MM.1S (cell line): ENCODE measurements at regions not wholly inside any gene's neighbourhood (a gene's known extent, or its start where the extent isn't known, plus 50 kb on each side); places are given as distances from the start of the nearest gene placed in this dataset.

Experiments
- DNase-seq: peaks from one replicate; pipeline ENCODE4 v3.0.0-alpha.2; 2015
- H2AFZ ChIP-seq: fragments of 300-600 bp; sonication (generic); 2 replicates; pipeline ENCODE4 v1.6.0; 2016; ENCODE audit warnings: antibody characterized with exemption, low read length
- H3F3A ChIP-seq: fragments of 300-600 bp; sonication (generic); 2 replicates; pipeline ENCODE4 v1.6.1; 2016; ENCODE audit warnings: mild to moderate bottlenecking, antibody characterized with exemption, low read length, moderate library complexity, mixed read lengths; ENCODE audit not compliant: insufficient read depth
- H3K27ac ChIP-seq: fragments of 300-600 bp; sonication (generic); 2 replicates; pipeline ENCODE4 v1.5.1; 2016; ENCODE audit warnings: mild to moderate bottlenecking, low read length
- H3K27me3 ChIP-seq: fragments of 300-600 bp; sonication (generic); replicated peaks from 2 replicates; pipeline ENCODE4 v1.6.0; 2016; ENCODE audit warnings: low read length; ENCODE audit not compliant: insufficient read depth
- H3K36me3 ChIP-seq: fragments of 300-600 bp; sonication (generic); replicated peaks from 2 replicates; pipeline ENCODE4 v1.6.1; 2016; ENCODE audit warnings: mild to moderate bottlenecking, low read length, mixed read lengths; ENCODE audit not compliant: insufficient read depth
- H3K4me1 ChIP-seq: fragments of 300-600 bp; sonication (generic); 2 replicates; pipeline ENCODE4 v1.6.1; 2016; ENCODE audit warnings: low read length, mixed read lengths
- H3K4me2 ChIP-seq: fragments of 300-600 bp; sonication (generic); 2 replicates; pipeline ENCODE4 v1.6.0; 2016; ENCODE audit warnings: low read depth, low read length
- H3K4me3 ChIP-seq: fragments of 300-600 bp; sonication (generic); 2 replicates; pipeline ENCODE4 v1.5.1; 2016; ENCODE audit warnings: low read length, mixed read lengths
- H3K79me2 ChIP-seq: fragments of 300-600 bp; sonication (generic); 2 replicates; pipeline ENCODE4 v1.6.1; 2016; ENCODE audit warnings: mixed run types, low read length, mixed read lengths
- H3K9ac ChIP-seq: fragments of 300-600 bp; sonication (generic); 2 replicates; pipeline ENCODE4 v1.6.1; 2016; ENCODE audit warnings: low read length, mixed read lengths
- H3K9me2 ChIP-seq: fragments of 300-600 bp; sonication (generic); replicated peaks from 2 replicates; pipeline ENCODE4 v1.6.1; 2016; ENCODE audit warnings: mild to moderate bottlenecking, low read length, mixed read lengths; ENCODE audit not compliant: insufficient read depth
- H3K9me3 ChIP-seq: fragments of 300-600 bp; sonication (generic); replicated peaks from 2 replicates; pipeline ENCODE4 v1.6.1; 2016; ENCODE audit warnings: mild to moderate bottlenecking, low read length, mixed read lengths; ENCODE audit not compliant: insufficient read depth
- H4K20me1 ChIP-seq: fragments of 300-600 bp; sonication (generic); 2 replicates; pipeline ENCODE4 v1.6.1; 2016; ENCODE audit warnings: mild to moderate bottlenecking, low read length, moderate library complexity, mixed read lengths; ENCODE audit not compliant: insufficient read depth
- CTCF ChIP-seq: fragments of 300-600 bp; sonication (generic); IDR thresholded peaks from 2 replicates; pipeline ENCODE4 v1.5.1; 2016; ENCODE audit warnings: antibody characterized with exemption, low read length, mixed read lengths
- EZH2 ChIP-seq: fragments of 300-600 bp; sonication (generic); optimal IDR thresholded peaks from 2 replicates; pipeline ENCODE3; 2017; ENCODE audit warnings: low read depth, mild to moderate bottlenecking, antibody characterized with exemption, low read length, mixed read lengths
- EZH2phosphoT487 ChIP-seq: fragments of 300-600 bp; sonication (generic); IDR thresholded peaks from 2 replicates; pipeline ENCODE4 v1.6.1; 2018; ENCODE audit warnings: antibody characterized with exemption, low read length

GRCh38 chr12:69170293-69170692 is 69.1 kb upstream of the CPSF6 start:
- TF ChIP-seq EZH2phosphoT487 (no peak), CTCF (no peak), EZH2 (no peak)
- no peak overlapping the region for H3K9ac ChIP-seq
- H3K36me3 ChIP-seq = no peaks in the 10 kb centered on the region
- no peak overlapping the region for H2AFZ ChIP-seq
- H4K20me1 ChIP-seq = no peaks in the 10 kb centered on the region
- no peaks in the 10 kb centered on the region for H3K27me3 ChIP-seq
- H3K9me3 ChIP-seq = no peaks in the 10 kb centered on the region
- H3K9me2 ChIP-seq = no peaks in the 10 kb centered on the region
- H3F3A ChIP-seq = no peaks in the 10 kb centered on the region
- no peak for DNase-seq
- H3K4me1 ChIP-seq = no peaks in the 10 kb centered on the region
- no peak overlapping the region for H3K27ac ChIP-seq
- H3K4me3 ChIP-seq = no peak overlapping the region
- no peaks in the 10 kb centered on the region for H3K79me2 ChIP-seq
- H3K4me2 ChIP-seq = no peak overlapping the region

GRCh38 chr12:69171881-69172280 is 67.5 kb upstream of the CPSF6 start:
- TF ChIP-seq EZH2phosphoT487 = no peak
- no peak for TF ChIP-seq EZH2
- TF ChIP-seq CTCF = no peak
- no peak overlapping the region for H3K27ac ChIP-seq
- H3K9ac ChIP-seq = no peak overlapping the region
- H3K79me2 ChIP-seq = no peaks in the 10 kb centered on the region
- H3K4me2 ChIP-seq = no peak overlapping the region
- H3K4me3 ChIP-seq = no peak overlapping the region
- H3K4me1 ChIP-seq = no peaks in the 10 kb centered on the region
- H3K9me3 ChIP-seq = no peaks in the 10 kb centered on the region
- H4K20me1 ChIP-seq = no peaks in the 10 kb centered on the region
- H2AFZ ChIP-seq = no peak overlapping the region
- H3K9me2 ChIP-seq = no peaks in the 10 kb centered on the region
- no peaks in the 10 kb centered on the region for H3F3A ChIP-seq
- H3K27me3 ChIP-seq = no peaks in the 10 kb centered on the region
- no peaks in the 10 kb centered on the region for H3K36me3 ChIP-seq
- DNase-seq = no peak

DNA sequence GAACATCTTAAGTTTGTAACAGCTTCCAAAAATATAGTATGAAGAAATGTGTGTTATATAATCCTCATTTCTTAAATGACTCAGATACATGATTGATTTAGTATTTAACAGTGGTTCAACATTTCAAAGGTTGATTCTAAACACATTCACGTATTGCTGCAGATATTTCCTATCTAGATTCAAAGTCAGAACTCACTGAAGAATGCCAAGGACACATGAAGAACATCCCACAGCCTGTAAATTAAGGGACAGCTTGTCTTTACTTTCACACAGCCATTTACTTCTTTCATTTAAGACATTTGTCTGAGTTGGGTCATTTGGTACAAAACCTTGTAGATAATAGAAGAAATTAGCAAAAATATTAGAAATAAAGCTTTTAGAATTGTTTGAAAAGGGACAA is 66.9 kb upstream of the CPSF6 start:
- Histone ChIP-seq H3K27me3 (no peaks in the 10 kb centered on the region), H3K9ac (no peak overlapping the region), H3F3A (no peaks in the 10 kb centered on the region), H3K79me2 (no peaks in the 10 kb centered on the region), H3K27ac (no peak overlapping the region), H3K9me3 (no peaks in the 10 kb centered on the region), H3K36me3 (no peaks in the 10 kb centered on the region), H3K4me2 (no peak overlapping the region), H3K4me3 (no peak overlapping the region), H2AFZ (no peak overlapping the region), H3K9me2 (no peaks in the 10 kb centered on the region), H4K20me1 (no peaks in the 10 kb centered on the region), H3K4me1 (no peaks in the 10 kb centered on the region)
- DNase-seq = no peak
- TF ChIP-seq EZH2 (no peak), CTCF (no peak), EZH2phosphoT487 (no peak)

DNA sequence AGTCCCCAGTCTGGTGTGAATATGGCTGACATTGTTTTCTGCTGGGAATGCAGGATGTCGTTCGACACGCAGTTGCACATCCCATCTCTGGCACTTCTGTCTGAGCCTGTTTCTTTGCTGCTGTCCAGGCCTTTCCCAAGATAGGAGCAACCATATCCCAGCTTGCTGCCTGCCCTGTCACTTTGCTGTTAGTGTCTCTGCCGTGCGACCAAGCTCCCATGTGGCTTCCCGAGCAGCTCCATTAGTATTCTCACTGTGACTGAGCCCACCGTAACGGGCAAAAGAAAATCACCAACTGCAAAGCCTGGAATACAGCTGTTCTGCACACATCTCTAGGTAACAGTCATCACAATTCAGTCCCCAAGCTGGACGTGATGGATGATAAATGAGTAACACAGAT is 66.0 kb upstream of the CPSF6 start:
- Histone ChIP-seq H3K27ac (no peak overlapping the region), H3K9me3 (no peaks in the 10 kb centered on the region), H3K4me3 (no peak overlapping the region), H3K4me2 (no peak overlapping the region), H4K20me1 (no peaks in the 10 kb centered on the region), H2AFZ (no peak overlapping the region), H3F3A (no peaks in the 10 kb centered on the region), H3K4me1 (no peaks in the 10 kb centered on the region), H3K9me2 (no peaks in the 10 kb centered on the region), H3K9ac (no peak overlapping the region), H3K27me3 (no peaks in the 10 kb centered on the region), H3K79me2 (no peaks in the 10 kb centered on the region), H3K36me3 (no peaks in the 10 kb centered on the region)
- no peak for DNase-seq
- TF ChIP-seq CTCF (no peak), EZH2 (no peak)
